HG03520 (cell line): ENCODE measurements at regions not wholly inside any gene's neighbourhood (a gene's known extent, or its start where the extent isn't known, plus 50 kb on each side); places are given as distances from the start of the nearest gene placed in this dataset.
"Not testable (repeated sequence)": the region's sequence is repeated elsewhere in the genome, so short reads cannot be mapped to it uniquely, and the experiment has no call there.

Experiments used
- ATAC-seq: cut with Tn5 transposase; IDR thresholded peaks from one replicate; pipeline ENCODE4 v1.9.1; 2021; ENCODE audit warnings: mild to moderate bottlenecking, moderate library complexity; ENCODE audit not compliant: unreplicated experiment

DNA sequence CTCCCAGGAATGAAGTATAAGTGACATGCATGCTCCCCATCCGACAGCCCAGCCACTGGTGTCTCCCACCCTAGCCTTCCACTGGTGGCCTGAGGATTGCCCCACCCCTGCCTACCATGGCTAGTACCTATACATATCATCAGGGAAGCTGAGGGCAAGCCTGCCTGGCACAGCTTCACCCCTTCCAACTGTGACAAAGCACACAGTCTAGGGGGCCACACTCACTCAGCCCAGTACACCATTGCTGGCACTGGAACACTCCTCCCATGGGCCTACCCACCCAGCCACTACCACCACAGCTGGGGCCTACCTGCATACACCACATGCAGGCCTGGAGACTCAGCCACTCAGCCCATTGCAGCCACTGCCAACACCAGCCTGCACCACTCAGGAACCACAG lies 393.1 kb upstream of the STEAP1 start:
- ATAC-seq: no peak

DNA sequence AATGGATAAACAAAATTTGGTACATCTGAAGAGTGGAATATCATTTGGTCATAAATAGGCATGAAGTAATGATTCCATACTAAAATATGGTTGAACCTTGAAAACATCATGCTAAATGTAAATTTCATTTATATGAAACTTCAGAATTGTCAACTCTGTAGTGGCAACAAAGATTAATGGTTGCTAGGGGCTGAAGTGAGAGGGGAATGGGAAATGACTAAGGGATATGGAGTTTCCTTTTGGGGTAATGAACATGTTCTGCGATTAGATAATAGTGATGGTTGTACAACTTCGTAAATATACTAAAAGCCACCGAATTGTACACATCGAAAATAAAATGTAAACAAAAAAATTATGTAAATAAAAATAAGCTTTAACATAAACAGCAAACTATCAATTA lies 384.1 kb upstream of the STEAP1 start:
- ATAC-seq: no peak

DNA sequence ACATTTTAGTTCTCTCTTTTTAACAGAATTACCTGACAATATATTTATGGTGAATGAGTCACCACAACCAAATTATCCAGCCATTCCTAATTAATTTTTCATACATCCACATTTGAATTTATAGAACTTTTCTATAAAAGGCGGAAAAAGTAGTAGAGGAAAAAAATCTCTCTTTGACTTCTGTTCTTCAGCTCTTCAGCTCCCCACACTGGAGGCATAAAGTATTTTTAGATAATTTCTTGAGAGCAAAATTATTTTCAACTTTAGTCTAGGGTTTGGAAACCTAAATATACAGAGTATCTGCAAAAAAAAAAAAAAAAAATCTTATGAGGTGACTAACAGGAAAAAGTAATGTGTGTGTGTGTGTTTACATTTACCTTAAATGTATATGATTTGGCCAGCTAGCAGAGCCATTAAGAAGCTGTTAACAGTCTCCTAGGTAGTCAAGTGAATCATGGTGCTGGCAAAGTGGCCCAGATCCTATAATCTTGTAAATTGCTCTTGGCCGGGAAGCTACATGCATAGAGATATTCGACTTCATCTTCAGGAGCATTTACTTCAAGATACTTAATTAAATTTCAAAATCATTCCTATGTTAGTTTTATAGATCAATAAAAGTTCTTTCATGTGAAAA lies 383.1 kb upstream of the STEAP1 start:
- ATAC-seq: no peak

DNA sequence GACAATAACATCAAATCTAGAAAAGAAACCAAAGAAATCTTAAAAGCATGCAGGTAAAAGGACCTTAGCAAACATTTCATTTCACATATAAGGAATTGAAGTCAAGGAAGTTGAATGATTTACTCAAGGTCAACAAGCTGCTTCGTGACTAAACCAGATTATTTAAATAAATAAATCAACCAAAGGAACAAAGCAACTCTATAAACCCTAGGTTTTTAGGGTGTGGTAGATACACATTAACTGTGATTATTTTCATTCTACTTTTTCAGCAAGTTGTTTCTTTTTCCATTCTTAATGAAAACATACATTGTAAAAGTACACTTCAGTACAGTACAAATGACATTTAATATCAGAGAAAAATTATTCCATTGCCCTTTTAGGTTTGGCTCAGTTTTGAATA lies 382.0 kb upstream of the STEAP1 start:
- no peak for ATAC-seq

DNA sequence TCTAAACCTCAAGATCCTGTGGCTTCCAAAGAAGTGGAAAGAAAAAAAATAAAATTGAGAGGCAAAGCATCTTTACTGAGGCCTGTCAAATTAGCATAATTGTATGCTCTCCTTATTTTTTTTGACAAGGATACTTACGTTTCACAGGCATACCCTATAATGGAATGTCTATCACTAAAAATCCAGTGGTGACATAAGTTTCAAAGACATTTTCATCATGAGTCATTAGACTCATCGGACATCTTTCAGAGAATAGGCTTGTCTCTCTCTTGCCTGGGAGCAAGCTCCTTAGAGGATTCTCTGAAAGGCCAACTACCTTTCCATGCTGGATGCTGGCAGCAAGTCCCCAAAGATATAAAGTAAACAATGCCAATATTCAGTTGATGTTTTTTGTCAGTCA lies 380.7 kb upstream of the STEAP1 start:
- ATAC-seq: no peak

DNA sequence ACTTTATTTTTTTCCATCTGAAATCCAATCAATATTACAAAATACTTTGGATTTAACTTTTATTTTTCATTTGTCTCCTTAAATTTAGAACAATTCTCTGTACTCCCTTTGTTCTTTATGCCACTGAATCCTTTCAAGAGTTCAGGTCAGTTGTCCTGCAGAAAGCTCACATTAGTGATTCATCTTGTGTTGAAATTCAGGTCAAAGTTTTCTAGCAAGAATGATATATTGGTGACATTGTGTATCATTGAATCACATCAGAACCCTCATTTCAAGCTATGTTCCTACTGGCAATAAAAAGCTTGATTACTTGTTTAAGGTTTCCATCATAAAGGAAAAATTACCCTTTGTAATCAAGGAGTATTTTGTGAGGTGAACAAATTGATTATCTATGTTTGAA lies 378.8 kb upstream of the STEAP1 start:
- no peak for ATAC-seq

DNA sequence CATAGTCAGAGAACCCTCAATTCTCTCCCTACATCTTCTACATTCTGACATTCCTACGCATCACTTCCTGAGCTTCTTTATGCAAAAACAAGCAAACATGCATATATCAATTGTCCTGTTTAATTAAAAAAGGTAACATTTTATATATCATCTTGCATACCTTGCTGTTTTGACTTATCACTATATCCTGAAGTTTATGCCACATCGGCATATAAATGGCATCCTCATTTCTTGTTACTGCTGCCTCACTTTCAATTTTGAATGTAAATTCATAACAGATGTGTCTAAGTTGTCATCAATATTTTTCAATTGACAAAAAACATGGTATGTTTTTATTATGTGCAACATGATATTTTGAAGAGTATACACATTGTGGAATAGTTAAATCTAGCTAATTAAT lies 377.3 kb upstream of the STEAP1 start:
- ATAC-seq: no peak

DNA sequence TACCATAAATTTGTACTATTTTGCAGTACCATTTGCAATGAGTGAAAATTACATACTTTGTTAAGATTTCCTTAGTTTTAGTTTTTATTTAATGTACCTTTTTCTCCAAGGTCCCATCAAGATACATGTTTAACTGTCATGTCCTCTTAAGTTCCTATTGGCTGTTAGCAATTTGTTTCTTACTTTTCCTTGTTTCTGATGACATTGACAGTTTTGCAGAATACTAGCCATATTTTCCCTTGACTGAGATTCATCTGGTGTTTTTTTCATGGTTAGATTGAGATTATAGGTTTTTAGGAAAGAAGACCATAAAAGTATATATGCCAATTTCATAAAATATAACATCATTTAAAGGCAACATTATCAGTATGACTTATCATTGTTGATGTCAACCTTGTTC lies 376.8 kb upstream of the STEAP1 start:
- no peak for ATAC-seq

DNA sequence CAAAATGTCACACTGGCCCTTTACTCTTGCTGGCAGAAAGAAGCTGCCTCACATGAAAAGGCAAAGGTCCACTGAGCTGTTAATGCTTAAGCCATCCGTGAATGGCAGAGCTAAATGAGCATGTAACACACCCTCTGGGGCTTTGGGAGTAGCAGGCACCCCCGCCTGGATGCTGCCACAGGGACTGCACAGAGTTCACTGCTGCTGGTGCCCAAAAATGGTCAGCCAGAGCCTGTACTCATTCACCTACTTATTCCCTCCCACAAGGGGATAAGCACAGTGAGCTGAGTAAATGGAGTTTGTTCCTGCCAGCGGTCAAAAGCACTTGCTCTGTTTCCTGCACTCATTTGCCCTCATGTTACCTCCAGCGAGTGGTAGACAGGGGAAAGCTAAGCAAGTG lies 374.0 kb upstream of the STEAP1 start:
- no peak for ATAC-seq

DNA sequence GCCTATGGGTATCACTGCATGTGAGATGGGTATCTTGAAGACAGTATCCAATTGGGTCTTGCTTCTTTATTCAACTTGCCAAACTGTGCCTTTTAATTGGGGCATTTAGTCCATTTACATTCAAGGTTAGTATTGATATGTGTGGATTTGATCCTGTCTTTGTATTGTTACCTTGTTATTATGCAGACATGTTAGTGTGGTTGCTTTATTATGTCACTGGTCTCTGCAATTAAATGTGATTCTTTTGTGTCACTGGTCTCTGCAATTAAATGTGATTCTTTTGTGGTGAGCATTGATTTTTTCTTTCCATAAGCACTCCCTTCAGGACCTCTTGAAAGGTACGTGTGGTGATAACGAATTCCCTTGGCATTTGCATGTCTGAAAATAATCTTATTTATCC lies 357.8 kb upstream of the STEAP1 start:
- ATAC-seq: no peak

DNA sequence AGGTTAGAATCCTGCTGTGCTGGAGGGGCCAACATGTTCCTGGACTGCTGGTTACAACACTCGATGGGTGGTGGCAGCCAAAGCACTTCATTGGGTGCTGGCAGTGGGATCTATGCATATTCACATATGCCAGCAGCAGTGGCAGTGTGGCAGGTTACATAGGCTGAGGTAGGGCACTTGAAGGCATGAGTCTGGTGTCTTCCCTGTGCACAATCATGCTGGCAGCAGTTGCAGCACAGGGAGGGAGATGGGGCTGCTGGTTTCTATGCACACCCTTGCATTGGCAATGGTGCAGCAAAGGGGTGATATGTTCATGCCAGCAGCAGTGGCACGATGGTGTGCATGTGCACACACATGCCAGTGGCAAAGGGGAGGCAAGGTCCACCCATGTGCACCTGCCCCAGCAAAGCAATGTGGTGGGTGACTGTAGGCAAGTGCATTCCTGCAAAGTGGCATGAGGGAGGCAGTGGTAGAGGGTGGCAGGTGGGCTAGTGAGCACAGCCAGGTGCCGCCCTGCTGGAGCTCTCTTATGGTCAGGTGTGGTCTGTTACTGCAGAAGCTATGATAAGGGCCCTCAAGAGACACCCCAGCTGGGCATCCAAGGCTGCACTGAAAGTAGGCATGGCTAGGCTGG lies 356.2 kb upstream of the STEAP1 start:
- ATAC-seq: no peak

DNA sequence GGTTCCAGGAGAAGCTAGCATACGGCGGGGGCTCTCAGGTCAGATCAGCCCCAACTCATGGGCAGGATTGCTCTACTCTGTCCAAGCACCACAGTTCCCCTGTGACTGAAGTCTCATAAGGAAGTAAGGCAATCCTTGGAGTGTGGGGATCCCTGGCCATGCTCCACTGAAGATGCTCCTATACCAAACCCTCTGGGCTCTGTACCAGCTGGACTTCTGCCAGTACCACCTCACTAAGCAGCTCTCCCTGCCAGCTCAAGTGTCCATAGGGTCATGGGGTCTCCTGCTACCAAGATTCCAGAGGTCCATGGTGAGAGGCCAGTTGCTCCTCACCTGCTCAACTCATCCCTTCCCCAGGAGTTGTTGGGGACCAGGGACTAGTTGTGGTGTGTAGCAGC lies 355.7 kb upstream of the STEAP1 start:
- no peak for ATAC-seq

DNA sequence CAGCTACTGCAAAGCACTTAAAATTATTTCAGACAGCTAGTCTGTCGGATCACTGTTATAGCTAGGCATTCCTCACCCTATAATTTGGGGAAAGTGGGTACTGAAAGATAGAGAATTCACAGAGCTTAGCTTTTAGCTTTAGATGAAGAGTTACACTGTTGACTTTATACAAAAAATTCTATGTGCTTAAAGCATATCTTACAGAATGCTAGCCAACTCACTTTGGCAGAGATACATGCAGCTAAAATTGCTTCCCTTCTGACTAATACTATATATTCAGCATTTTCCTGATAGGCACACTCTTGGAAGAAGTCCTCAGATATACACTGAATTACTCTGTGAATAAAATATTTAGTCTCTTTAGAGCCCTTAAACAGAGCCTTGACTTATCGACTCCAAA lies 353.5 kb upstream of the STEAP1 start:
- ATAC-seq: no peak

DNA sequence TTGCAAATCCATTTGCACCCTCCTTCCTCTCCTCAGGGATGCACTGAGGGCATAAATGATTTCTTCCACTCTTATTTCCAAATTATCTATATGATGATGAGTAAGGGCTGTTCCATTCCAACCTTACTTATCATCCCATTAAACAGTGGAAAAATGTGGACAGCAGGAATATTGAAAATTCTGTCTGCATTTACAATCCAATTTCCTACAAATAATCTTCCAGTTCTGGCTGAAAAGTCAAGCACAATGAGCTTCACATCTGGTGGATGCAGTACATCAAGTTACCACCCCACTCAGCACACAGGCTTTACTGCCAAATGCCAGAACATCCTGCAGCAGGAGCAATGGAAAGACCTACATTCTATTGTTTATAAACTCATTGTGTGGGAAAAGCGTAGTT lies 345.0 kb upstream of the STEAP1 start:
- no peak for ATAC-seq

DNA sequence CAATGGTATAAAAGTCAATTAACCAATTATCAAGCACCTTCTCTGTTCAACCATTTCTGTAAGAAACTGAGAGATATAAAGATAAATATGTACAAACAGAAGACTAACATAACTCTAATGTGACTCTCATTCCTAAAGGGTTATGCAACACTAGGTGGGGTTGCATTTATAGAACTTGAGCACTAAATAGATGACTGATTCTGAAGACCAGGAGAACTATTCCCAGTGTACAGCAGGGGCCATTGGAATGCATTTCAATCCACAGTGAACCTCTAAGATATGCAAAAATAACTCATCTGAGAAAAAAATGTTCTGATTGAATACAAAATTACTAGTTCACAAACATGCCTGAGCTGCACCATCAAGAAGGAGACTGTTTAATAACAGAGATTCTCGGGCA lies 341.2 kb upstream of the STEAP1 start:
- ATAC-seq: no peak

DNA sequence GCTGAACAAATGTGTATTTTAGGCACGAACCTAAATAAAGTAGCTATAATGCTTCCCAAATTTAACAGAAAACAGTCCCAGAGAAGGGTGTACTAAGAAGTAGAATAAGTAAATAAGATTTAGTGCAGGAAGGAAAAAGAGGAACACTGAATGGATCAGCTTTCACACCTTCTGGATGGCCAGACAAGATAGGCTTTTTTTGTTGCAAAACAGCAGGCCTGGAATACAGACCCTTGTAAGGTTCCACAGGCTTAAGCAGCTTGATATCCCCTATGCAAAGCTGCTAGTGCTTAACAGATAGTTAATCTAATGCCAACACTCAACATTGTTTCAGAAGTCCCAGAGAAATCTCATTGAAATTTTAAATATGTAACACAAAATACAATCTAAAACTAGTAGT lies 328.1 kb upstream of the STEAP1 start:
- ATAC-seq: no peak

DNA sequence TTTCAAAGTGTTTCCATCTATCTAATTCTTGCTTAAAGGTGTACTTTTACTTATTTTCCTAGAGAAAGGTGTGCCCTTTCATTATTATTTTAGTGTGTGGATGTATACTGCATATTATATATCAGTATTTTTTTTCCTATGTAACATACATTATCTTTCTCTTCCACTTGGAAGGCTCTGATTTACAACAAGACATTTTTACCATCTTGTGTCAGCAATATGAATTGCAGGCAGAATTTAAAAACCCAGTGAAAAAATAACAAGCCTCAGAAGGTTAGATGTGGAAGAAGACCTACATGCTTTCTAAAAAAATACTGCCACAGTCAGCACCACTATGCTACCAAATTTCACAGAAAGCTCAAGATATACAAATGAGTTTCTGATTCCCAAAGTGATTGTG lies 327.7 kb upstream of the STEAP1 start:
- ATAC-seq: no peak

DNA sequence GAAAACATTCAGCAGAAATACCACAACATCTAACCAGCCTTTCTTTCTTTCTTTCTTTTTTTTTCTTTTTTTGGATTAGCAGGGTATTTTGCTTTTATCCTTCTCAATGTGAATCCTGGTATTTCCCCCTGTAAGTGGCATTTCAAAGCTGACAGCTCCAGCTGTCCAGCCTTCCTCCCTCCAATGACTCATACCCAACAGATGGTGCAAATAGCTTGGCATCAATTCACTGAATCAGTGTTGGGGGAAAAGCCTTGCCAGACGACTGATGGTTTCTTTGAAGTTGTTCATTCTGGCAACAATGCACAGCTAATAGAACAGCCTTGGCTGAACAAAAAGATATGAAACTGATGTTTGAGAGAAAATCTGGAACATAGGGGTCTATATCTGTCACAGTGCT lies 316.8 kb upstream of the STEAP1 start:
- ATAC-seq: no peak

DNA sequence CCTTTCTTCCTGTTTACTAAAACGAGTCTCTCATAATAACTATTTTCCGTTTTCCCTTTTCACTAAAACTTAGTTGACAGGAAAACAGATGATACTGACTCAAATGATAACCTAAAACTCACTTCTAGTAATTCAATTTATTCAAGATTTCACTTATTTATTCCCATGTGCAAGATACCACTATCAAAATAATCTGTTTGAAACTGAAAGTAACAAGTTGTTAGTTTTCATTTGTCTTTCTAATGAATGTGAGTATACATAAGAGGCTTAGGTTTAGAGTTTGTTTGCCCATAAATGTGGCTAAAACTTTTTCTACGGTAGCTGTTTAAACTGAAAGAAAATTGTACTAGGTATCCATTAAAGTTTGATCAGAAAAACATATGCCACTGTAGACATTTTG lies 314.9 kb upstream of the STEAP1 start:
- ATAC-seq: no peak

DNA sequence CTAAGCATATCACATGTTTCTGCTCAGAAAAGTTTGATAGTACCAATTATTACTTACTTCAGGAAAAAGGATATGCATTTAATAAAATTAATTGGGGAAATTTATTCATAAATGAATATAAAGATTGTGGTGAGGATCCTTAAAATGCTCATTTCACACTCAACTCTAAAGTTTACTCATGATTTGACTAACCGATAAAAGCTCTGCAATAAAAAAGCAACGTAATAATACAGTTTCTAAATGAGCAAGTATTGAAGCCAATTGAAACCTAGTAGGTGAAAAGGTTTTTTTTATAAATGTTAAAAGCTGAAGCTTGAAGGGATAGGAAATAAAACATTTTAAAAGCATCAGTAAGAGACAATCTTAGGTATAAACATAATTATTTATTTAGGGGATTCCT lies 308.3 kb upstream of the STEAP1 start:
- no peak for ATAC-seq

DNA sequence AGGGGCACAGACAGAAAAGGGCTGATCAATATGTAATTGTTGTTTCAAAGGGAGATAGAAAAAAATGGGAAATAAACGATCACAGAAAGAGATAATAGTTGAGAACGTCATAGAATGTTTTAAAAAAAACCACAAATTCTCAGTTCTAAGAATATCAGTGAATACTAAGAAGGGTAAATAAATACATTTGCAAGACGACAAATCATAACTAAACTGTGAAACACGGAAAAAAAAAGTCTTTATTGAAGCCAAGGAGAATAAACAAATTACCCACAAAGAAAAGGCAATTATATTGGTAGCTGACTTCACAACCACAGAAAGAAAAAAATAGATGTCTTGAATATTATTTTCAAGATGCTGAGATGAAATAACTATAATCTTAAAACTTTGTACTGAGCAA lies 305.2 kb upstream of the STEAP1 start:
- ATAC-seq: no peak

DNA sequence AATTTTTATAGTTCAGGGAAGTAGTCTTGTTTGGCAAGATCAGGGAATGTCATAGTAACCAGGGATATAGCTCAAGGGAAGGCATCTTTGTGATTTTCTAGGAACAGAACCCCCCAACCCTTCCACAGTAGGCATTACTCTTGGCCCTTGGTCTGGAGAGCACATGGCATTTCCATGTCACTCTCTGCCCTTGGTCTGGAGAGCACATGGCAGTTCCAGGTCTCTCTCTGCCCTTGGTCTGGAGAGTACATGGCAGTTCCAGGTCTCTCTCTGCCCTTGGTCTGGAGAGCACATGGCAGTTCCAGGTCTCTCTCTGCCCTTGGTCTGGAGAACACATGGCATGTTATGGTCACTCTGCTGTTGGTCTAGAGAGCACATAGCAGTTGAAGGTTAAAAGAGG lies 297.2 kb upstream of the STEAP1 start:
- ATAC-seq: not testable (repeated sequence)

DNA sequence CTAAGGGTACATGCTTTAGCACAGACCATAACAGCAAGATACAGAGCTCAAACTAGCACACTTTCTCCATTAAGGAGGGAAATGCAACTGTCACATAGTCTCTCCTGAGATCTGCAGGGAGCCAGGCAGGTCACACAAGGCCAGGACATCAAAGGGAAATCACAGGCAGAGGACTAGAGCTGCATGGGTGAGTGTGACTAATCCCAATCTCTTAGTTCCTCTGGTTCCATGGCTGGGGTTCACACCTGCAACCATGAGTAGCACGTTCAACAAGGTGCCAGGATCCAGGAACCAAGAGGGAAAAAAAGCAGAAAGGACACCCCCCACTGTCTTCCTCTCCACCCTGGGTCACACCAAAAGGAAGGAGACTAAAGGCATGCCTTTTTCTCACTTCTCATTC lies 296.5 kb upstream of the STEAP1 start:
- ATAC-seq: no peak
